ENCODE measurements at regions not wholly inside any gene's neighbourhood (a gene's known extent, or its start where the extent isn't known, plus 50 kb on each side); places are given as distances from the start of the nearest gene placed in this dataset.

- no peak overlapping the region for H3K4me3 Mint-ChIP-seq (ENCODE audit: unreplicated experiment)
- DNase-seq (ENCODE audit: low spot score), result no peak
- H3K4me1 Mint-ChIP-seq (ENCODE audit: low read depth), result peaks cover 10% of the 10 kb centered on the region
- H3K9me3 Mint-ChIP-seq (ENCODE audit: low read depth), result no peaks in the 10 kb centered on the region
- no peaks in the 10 kb centered on the region for H3K36me3 Mint-ChIP-seq (ENCODE audit: low read depth)
- no peak for TF ChIP-seq CTCF (IDR thresholded peaks at IDR 0.05)
- no peak overlapping the region for H3K27ac Mint-ChIP-seq (ENCODE audit: unreplicated experiment)
- no peaks in the 10 kb centered on the region for H3K27me3 Mint-ChIP-seq (ENCODE audit: low read depth)
Measured at GRCh38 chr20:47418069-47418757, 61.7 kb upstream of the ZMYND8 start.

- Mint-ChIP-seq H3K4me1 (ENCODE audit: low read depth) (peaks cover 10% of the 10 kb centered on the region), H3K27me3 (ENCODE audit: low read depth) (no peaks in the 10 kb centered on the region), H3K36me3 (ENCODE audit: low read depth) (no peaks in the 10 kb centered on the region), H3K4me3 (ENCODE audit: unreplicated experiment) (no peak overlapping the region), H3K27ac (ENCODE audit: unreplicated experiment) (no peak overlapping the region), H3K9me3 (ENCODE audit: low read depth) (no peaks in the 10 kb centered on the region)
- no peak for TF ChIP-seq CTCF (IDR thresholded peaks at IDR 0.05)
- DNase-seq (ENCODE audit: low spot score), result no peak
Measured at GRCh38 chr20:47419953-47420514, 63.5 kb upstream of the ZMYND8 start.

GRCh38 chr20:47421076-47421475, 64.6 kb upstream of the ZMYND8 start:
- Mint-ChIP-seq H3K4me3 (ENCODE audit: unreplicated experiment) (no peak overlapping the region), H3K27me3 (ENCODE audit: low read depth) (no peaks in the 10 kb centered on the region), H3K4me1 (ENCODE audit: low read depth) (peaks cover 10% of the 10 kb centered on the region), H3K27ac (ENCODE audit: unreplicated experiment) (no peak overlapping the region), H3K9me3 (ENCODE audit: low read depth) (no peaks in the 10 kb centered on the region), H3K36me3 (ENCODE audit: low read depth) (no peaks in the 10 kb centered on the region)
- TF ChIP-seq CTCF (IDR thresholded peaks at IDR 0.05), result no peak
- no peak for DNase-seq (ENCODE audit: low spot score)

- no peak for DNase-seq (ENCODE audit: low spot score)
- H3K4me3 Mint-ChIP-seq (ENCODE audit: unreplicated experiment), result no peak overlapping the region
- no peak for TF ChIP-seq CTCF (IDR thresholded peaks at IDR 0.05)
- H3K27me3 Mint-ChIP-seq (ENCODE audit: low read depth), result no peaks in the 10 kb centered on the region
- H3K4me1 Mint-ChIP-seq (ENCODE audit: low read depth), result no peaks in the 10 kb centered on the region
- no peak overlapping the region for H3K27ac Mint-ChIP-seq (ENCODE audit: unreplicated experiment)
- H3K9me3 Mint-ChIP-seq (ENCODE audit: low read depth), result peaks cover 9% of the 10 kb centered on the region
- peaks cover 1% of the 10 kb centered on the region for H3K36me3 Mint-ChIP-seq (ENCODE audit: low read depth)
Measured at GRCh38 chr20:47423586-47423985, 67.1 kb upstream of the ZMYND8 start.

GRCh38 chr20:47427067-47427466, 70.6 kb upstream of the ZMYND8 start:
- DNase-seq (ENCODE audit: low spot score), result no peak
- Mint-ChIP-seq H3K4me3 (ENCODE audit: unreplicated experiment) (no peak overlapping the region), H3K9me3 (ENCODE audit: low read depth) (peaks cover 9% of the 10 kb centered on the region), H3K36me3 (ENCODE audit: low read depth) (peaks cover 1% of the 10 kb centered on the region), H3K27me3 (ENCODE audit: low read depth) (no peaks in the 10 kb centered on the region), H3K4me1 (ENCODE audit: low read depth) (peaks cover under 1% of the 10 kb centered on the region), H3K27ac (ENCODE audit: unreplicated experiment) (no peak overlapping the region)
- no peak for TF ChIP-seq CTCF (IDR thresholded peaks at IDR 0.05)

All from chondrocyte (in vitro differentiated cells).